ENCODE measurements at regions not wholly inside any gene's neighbourhood (a gene's known extent, or its start where the extent isn't known, plus 50 kb on each side); places are given as distances from the start of the nearest gene placed in this dataset.

- no peak for TF ChIP-seq ZNF148 (tag by site-specific recombination; IDR thresholded peaks at IDR 0.05; ENCODE audit: borderline replicate concordance)
- no peak for TF ChIP-seq ZNF433 (tag by site-specific recombination; IDR thresholded peaks at IDR 0.05; ENCODE audit: low read depth)
- no peak for TF ChIP-seq SETDB1 (IDR thresholded peaks at IDR 0.05; ENCODE audit: insufficient read length, low read length)
- no peak for TF ChIP-seq INSM2 (tag by site-specific recombination; IDR thresholded peaks at IDR 0.05)
- TF ChIP-seq ZNF596 (tag by site-specific recombination; IDR thresholded peaks at IDR 0.05) = no peak
- no peak for TF ChIP-seq ZNF658 (tag by site-specific recombination; IDR thresholded peaks at IDR 0.05)
- TF ChIP-seq ZNF514 (tag by site-specific recombination; IDR thresholded peaks at IDR 0.05) = no peak
- TF ChIP-seq ZNF398 (tag by site-specific recombination; IDR thresholded peaks at IDR 0.05) = no peak
Observed at GRCh38 chr12:60094436-60094835, 498.6 kb downstream of the SLC16A7 start (continued).

- CTCF ChIA-PET = no interaction called here
- Histone ChIP-seq H3K4me1 (ENCODE audit: control insufficient read depth, insufficient read depth, low read length) (no peaks in the 10 kb centered on the region), H3K36me3 (ENCODE audit: control insufficient read depth in 2 of 2, insufficient read depth in 1 of 2, low read length in 2 of 2) (no peaks in the 10 kb centered on the region), H3K9me3 (ENCODE audit: control insufficient read depth, insufficient read depth, low read depth, low read length) (no peaks in the 10 kb centered on the region), H3K27ac (ENCODE audit: extremely low read depth, low read depth, low read length) (no peak overlapping the region), H3K4me3 (ENCODE audit: low read depth, low read length) (no peak overlapping the region)
- POLR2A ChIA-PET = no interaction called here
- TF ChIP-seq OSR2 (tag by site-specific recombination; IDR thresholded peaks at IDR 0.05) (no peak), HOXC10 (CRISPR knock-in tag; IDR thresholded peaks at IDR 0.05) (no peak), ZNF2 (tag by site-specific recombination; IDR thresholded peaks at IDR 0.05) (no peak), EGR2 (tag by site-specific recombination; IDR thresholded peaks at IDR 0.05; ENCODE audit: low read depth) (no peak), PRDM4 (tag by site-specific recombination; IDR thresholded peaks at IDR 0.05) (no peak), BCL11A (tag by site-specific recombination; IDR thresholded peaks at IDR 0.05; ENCODE audit: low read depth) (no peak), ZNF561 (tag by site-specific recombination; IDR thresholded peaks at IDR 0.05; ENCODE audit: borderline replicate concordance) (no peak), FEZF1 (tag by site-specific recombination; IDR thresholded peaks at IDR 0.05) (no peak), ZNF677 (tag by site-specific recombination; IDR thresholded peaks at IDR 0.05) (no peak), KLF8 (tag by site-specific recombination; IDR thresholded peaks at IDR 0.05) (no peak), ZNF324 (tag by site-specific recombination; IDR thresholded peaks at IDR 0.05) (no peak), ZSCAN30 (tag by site-specific recombination; IDR thresholded peaks at IDR 0.05) (no peak)
Observed at GRCh38 chr12:60096727-60097126, 500.9 kb downstream of the SLC16A7 start.

Measured in HEK293 (cell line).